GM04504 (cell line): ENCODE measurements at regions not wholly inside any gene's neighbourhood (a gene's known extent, or its start where the extent isn't known, plus 50 kb on each side); places are given as distances from the start of the nearest gene placed in this dataset.

ENCODE experiments used
- DNase-seq: peaks from one replicate; pipeline ENCODE4 v3.0.0-alpha.2; 2012; ENCODE audit warnings: low read depth

GRCh38 chr6:11296449-11297375 lies 64.2 kb upstream of the NEDD9 start:
- DNase-seq = no peak

- DNase-seq = no peak
Measured at GRCh38 chr6:11295969-11296368, 63.5 kb upstream of the NEDD9 start.

- no peak for DNase-seq
Measured at GRCh38 chr6:11294228-11294627, 61.8 kb upstream of the NEDD9 start.

GRCh38 chr6:11292594-11293236 lies 60.2 kb upstream of the NEDD9 start:
- no peak for DNase-seq

GRCh38 chr6:11292091-11292490 lies 59.6 kb upstream of the NEDD9 start:
- DNase-seq = no peak

GRCh38 chr6:11291582-11291981 lies 59.1 kb upstream of the NEDD9 start:
- DNase-seq = no peak

GRCh38 chr6:11290027-11290426 lies 57.6 kb upstream of the NEDD9 start:
- no peak for DNase-seq

GRCh38 chr6:11288065-11288464 lies 55.6 kb upstream of the NEDD9 start:
- DNase-seq = no peak

GRCh38 chr6:11284996-11285395 lies 52.5 kb upstream of the NEDD9 start:
- DNase-seq = no peak

- DNase-seq = no peak
Measured at GRCh38 chr6:11283629-11284028, 51.2 kb upstream of the NEDD9 start.

- no peak for DNase-seq
Measured at GRCh38 chr6:11282875-11283274, 50.4 kb upstream of the NEDD9 start.
